ENCODE measurements at regions not wholly inside any gene's neighbourhood (a gene's known extent, or its start where the extent isn't known, plus 50 kb on each side); places are given as distances from the start of the nearest gene placed in this dataset.

- ATAC-seq (ENCODE audit: low FRiP score in 2 of 2): no peak
- H3K36me3 ChIP-seq: no peaks in the 10 kb centered on the region
- no peak for DNase-seq
- H3K27ac ChIP-seq: no peak overlapping the region
- WGBS, 2 donors: 80 to 81% methylated on average over 6 of the region's 6 CpGs
- no peak overlapping the region for H3K4me3 ChIP-seq
- H3K27me3 ChIP-seq: no peaks in the 10 kb centered on the region
- no peaks in the 10 kb centered on the region for H3K9me3 ChIP-seq
- TF ChIP-seq POLR2A (IDR thresholded peaks at IDR 0.05): no peak
- no peaks in the 10 kb centered on the region for H3K4me1 ChIP-seq
Observed at GRCh38 chr5:1699394-1699793, 100.2 kb downstream of the MRPL36 start.

- Histone ChIP-seq H3K27me3 (no peaks in the 10 kb centered on the region), H3K4me1 (no peaks in the 10 kb centered on the region), H3K4me3 (no peak overlapping the region), H3K27ac (no peak overlapping the region), H3K9me3 (no peaks in the 10 kb centered on the region), H3K36me3 (no peaks in the 10 kb centered on the region)
- WGBS, 2 donors: 79 to 87% methylated on average over 12 of the region's 12 CpGs
- TF ChIP-seq EP300 (IDR thresholded peaks at IDR 0.05): no peak
- DNase-seq: no peak
- no peak for ATAC-seq (ENCODE audit: low FRiP score in 2 of 2)
Observed at GRCh38 chr5:1698589-1699316, 100.9 kb downstream of the MRPL36 start.

- ATAC-seq (ENCODE audit: low FRiP score in 2 of 2): no peak
- Histone ChIP-seq H3K36me3 (no peaks in the 10 kb centered on the region), H3K4me3 (no peak overlapping the region), H3K27me3 (no peaks in the 10 kb centered on the region), H3K9me3 (peaks cover 0 to 6% (median 0%) of the 10 kb centered on the region in 4 donors), H3K27ac (no peak overlapping the region), H3K4me1 (no peaks in the 10 kb centered on the region)
- no peak for TF ChIP-seq POLR2AphosphoS5 (IDR thresholded peaks at IDR 0.05)
- no peak for TF ChIP-seq CTCF (IDR thresholded peaks at IDR 0.05)
- no peak for TF ChIP-seq POLR2A (IDR thresholded peaks at IDR 0.05)
- no peak for TF ChIP-seq EP300 (IDR thresholded peaks at IDR 0.05)
- 57 to 58% methylated on average over 2 of the region's 2 CpGs for WGBS, 2 donors
- DNase-seq: no peak
Observed at GRCh38 chr5:1692381-1692780, 107.3 kb downstream of the MRPL36 start.

GRCh38 chr5:1687301-1687970 lies 112.2 kb downstream of the MRPL36 start:
- 74 to 84% methylated on average over 13 of the region's 13 CpGs for WGBS, 2 donors
- TF ChIP-seq EP300 (IDR thresholded peaks at IDR 0.05) (no peak), POLR2A (IDR thresholded peaks at IDR 0.05) (no peak), CTCF (IDR thresholded peaks at IDR 0.05) (no peak), POLR2AphosphoS5 (IDR thresholded peaks at IDR 0.05) (no peak)
- ATAC-seq (ENCODE audit: low FRiP score in 2 of 2): no peak
- Histone ChIP-seq H3K36me3 (no peaks in the 10 kb centered on the region), H3K27me3 (peaks cover 0 to 2% (median 0%) of the 10 kb centered on the region in 4 donors), H3K4me1 (no peaks in the 10 kb centered on the region), H3K4me3 (no peak overlapping the region), H3K9me3 (peaks cover 0 to 6% (median 0%) of the 10 kb centered on the region in 4 donors), H3K27ac (no peak overlapping the region)
- peak in 1 of 2 donors; percentile 27 for DNase-seq

GRCh38 chr5:1686016-1686802 lies 113.4 kb downstream of the MRPL36 start:
- WGBS, 2 donors: 66 to 71% methylated on average over 4 to 18 of the region's 18 CpGs
- Histone ChIP-seq H3K4me3 (no peak overlapping the region), H3K36me3 (no peaks in the 10 kb centered on the region), H3K4me1 (no peaks in the 10 kb centered on the region), H3K27ac (no peak overlapping the region), H3K27me3 (peaks cover 0 to 2% (median 0%) of the 10 kb centered on the region in 4 donors), H3K9me3 (peaks cover 0 to 6% (median 0%) of the 10 kb centered on the region in 4 donors)
- peak in 1 of 2 donors; percentile 43 for DNase-seq
- ATAC-seq (ENCODE audit: low FRiP score in 2 of 2): no peak
- TF ChIP-seq POLR2A (IDR thresholded peaks at IDR 0.05) (no peak), EP300 (IDR thresholded peaks at IDR 0.05) (no peak), CTCF (IDR thresholded peaks at IDR 0.05) (no peak), POLR2AphosphoS5 (IDR thresholded peaks at IDR 0.05) (no peak)
